ENCODE measurements at regions not wholly inside any gene's neighbourhood (a gene's known extent, or its start where the extent isn't known, plus 50 kb on each side); places are given as distances from the start of the nearest gene placed in this dataset.
"Not testable (repeated sequence)": the region's sequence is repeated elsewhere in the genome, so short reads cannot be mapped to it uniquely, and the experiment has no call there.

DNA sequence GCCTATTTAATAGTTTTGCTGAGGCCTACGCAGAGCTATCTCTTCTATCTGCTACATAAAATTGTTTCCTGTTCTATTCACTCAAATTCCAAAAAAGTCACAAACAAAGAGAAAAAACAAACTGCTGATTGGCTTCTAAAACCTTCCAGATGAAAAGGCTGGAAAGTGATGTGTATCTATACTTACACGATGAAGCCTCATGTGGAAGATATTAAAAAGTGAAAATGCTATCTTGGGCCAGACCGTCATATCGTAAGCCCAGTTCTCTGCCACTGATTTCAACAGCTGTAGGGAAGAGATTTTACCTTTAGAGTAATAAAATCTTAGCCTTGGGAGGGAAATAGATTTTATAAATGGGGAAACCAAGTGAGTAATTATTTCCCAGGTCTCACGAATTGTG is 394.8 kb downstream of the KIF20B start:
- no peak overlapping the region for H3K4me3 ChIP-seq (ENCODE audit: low read length)
- DNase-seq (ENCODE audit: low read depth) = no peak
- TF ChIP-seq, protein P1, sequence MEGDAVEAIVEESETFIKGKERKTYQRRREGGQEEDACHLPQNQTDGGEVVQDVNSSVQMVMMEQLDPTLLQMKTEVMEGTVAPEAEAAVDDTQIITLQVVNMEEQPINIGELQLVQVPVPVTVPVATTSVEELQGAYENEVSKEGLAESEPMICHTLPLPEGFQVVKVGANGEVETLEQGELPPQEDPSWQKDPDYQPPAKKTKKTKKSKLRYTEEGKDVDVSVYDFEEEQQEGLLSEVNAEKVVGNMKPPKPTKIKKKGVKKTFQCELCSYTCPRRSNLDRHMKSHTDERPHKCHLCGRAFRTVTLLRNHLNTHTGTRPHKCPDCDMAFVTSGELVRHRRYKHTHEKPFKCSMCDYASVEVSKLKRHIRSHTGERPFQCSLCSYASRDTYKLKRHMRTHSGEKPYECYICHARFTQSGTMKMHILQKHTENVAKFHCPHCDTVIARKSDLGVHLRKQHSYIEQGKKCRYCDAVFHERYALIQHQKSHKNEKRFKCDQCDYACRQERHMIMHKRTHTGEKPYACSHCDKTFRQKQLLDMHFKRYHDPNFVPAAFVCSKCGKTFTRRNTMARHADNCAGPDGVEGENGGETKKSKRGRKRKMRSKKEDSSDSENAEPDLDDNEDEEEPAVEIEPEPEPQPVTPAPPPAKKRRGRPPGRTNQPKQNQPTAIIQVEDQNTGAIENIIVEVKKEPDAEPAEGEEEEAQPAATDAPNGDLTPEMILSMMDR (conservative IDR thresholded peaks at IDR 0.05; ENCODE audit: low read length) = no peak

DNA sequence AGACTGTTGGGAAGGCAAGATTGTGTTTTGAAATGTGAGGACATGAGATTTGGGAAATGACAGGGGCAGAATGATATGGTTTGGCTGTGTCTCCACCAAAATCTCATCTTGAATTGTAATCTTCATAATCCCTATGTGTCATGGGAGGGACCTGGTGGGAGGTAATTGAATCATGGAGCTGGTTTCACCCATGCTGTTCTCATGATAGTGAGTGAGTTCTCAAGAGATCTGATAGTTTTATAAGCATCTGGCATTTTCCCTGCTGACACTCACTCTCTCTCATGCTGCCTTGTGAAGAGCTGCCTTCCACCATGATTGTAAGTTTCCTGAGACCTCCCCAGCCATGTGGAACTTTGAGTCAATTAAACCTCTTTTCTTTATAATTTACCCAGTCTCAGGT is 406.2 kb downstream of the KIF20B start:
- not testable (repeated sequence) for DNase-seq (ENCODE audit: low read depth); H3K4me3 ChIP-seq (ENCODE audit: low read length)

DNA sequence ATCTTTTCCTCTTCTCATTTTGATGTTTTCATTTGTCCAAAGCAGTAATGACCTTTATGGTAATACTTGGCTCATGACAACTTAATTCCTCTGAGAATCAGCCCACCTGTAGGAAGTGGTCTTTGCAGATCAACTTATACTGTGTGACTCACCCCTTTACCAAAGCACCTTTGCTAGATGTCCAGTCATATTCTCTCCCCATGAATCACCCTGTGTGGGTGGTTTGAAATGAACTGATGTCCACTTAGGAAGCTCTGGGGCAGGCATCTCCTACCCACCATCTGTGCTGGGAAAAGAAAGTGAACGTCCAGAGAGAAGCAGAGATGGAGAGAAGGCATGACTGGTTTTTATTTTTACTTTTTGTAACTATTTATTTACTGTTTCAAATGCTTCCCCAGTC is 410.3 kb downstream of the KIF20B start:
- DNase-seq (ENCODE audit: low read depth) = no peak
- no peak overlapping the region for H3K4me3 ChIP-seq (ENCODE audit: low read length)
- TF ChIP-seq, protein P1 (conservative IDR thresholded peaks at IDR 0.05; ENCODE audit: low read length) = no peak

DNA sequence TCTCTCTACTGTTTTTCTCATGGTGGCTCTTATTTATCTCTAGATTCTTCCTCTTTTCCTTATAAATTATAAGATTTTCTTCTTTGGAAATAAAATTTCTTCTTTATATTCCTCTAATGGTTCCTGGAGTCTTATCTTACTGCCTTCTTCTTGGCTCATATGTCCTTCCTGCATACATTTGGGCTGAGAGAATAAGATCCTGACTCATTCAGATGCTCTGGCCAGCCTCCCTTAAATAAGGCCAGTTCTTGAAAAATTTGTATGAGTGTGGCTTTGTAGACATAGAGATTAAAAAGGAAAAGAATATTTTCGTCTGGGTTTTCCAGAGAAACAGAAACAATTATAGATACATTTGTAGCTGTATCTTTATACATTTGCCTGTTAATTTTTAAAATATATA is 411.3 kb downstream of the KIF20B start:
- TF ChIP-seq, protein P1 (conservative IDR thresholded peaks at IDR 0.05; ENCODE audit: low read length) = no peak
- no peak overlapping the region for H3K4me3 ChIP-seq (ENCODE audit: low read length)
- no peak for DNase-seq (ENCODE audit: low read depth)

DNA sequence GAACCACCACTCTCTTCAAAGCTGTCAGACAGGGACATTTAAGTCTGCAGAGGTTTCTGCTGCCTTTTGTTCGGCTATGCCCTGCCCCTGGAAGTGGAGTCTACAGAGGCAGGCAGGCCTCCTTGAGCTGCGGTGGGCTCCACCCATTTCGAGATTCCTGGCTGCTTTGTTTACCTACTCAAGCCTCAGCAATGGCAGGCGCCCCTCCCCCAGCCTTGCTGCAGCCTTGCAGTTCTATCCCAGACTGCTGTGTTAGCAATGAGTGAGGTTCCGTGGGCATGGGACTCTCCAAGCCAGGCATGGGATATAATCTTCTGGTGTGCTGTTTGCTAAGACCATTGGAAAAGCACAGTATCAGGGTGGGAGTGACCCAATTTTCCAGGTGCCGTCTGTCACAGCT is 417.2 kb downstream of the KIF20B start:
- DNase-seq (ENCODE audit: low read depth); H3K4me3 ChIP-seq (ENCODE audit: low read length): not testable (repeated sequence)

DNA sequence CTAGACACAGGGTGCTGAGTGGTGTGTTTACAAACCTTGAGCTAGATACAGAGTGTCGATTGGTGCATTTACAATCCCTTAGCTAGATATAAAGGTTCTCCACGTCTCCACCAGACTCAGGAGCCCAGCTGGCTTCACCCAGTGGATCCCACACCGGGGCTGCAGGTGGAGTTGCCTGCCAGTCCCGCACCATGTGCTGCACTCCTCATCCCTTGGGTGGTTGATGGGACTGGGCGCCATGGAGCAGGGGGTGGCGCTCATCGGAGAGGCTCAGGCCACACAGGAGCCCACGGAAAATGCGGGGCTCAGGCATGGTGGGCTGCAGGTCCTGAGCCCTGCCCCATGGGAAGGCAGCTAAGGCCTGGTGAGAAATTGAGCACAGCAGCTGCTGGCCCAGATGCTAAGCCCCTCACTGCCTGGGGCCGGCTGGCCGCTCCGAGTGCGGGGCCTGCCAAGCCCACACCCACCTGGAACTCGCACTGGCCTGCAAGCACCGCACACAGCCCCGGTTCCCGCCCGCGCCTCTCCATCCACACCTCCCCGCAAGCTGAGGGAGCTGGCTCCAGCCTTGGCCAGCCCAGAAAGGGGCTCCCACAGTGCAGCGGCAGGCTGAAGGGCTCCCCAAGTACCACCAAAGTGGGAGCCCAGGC is 418.4 kb downstream of the KIF20B start:
- not testable (repeated sequence) for DNase-seq (ENCODE audit: low read depth); H3K4me3 ChIP-seq (ENCODE audit: low read length)

DNA sequence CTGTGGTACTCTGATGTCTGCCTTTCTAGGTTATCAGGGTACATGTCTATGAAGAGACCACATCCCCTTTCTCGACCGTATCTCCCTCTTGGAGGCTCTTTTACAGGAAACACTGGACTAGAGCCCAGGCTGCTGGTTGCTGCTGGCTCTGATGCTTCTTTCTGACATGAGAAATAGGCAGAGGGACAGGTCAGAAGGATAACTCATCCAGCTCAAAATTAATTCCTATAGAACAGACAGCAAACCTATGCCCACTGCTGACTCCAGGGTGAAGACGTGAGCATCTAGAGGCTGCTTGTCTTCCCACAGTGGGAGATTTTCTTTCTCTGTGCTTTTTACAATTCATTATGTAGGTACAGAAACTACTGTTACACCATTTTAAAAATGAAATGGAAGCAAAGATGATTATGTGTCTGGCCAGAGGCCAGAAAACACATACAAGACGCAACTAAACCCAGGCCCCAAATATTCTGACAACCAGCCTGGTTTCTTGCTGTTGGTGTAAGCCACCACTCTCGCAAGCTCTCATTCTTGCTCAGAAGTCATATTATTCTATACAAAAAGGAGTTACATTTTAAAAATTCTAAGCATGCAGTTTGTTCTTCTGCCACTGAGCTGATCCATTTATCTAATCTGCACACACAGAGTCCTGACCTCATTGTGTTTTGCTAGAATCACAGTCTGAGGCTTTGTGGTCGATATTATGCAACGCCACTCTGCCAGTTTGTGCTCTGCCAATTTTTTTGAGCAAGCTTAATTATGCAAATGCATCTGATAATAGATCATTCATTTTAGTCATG is 424.3 kb downstream of the KIF20B start:
- no peak overlapping the region for H3K4me3 ChIP-seq (ENCODE audit: low read length)
- TF ChIP-seq, protein P1 (conservative IDR thresholded peaks at IDR 0.05; ENCODE audit: low read length) = no peak
- DNase-seq (ENCODE audit: low read depth) = no peak

DNA sequence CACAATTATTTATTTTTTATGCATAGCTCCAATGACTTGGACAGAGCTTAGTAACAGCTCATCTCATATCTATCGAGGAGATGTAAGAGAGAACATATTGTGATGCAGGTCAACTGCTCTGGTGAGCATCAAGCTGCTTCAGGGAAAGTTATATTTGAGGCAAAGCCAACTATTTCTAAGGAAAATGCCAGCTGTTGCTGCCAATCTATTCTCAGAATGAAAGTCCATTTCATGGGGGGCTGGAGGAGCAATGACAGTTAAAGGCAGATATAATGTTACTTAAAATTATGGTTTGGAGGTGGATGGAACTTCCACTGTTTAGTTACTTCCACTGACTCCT is 424.8 kb downstream of the KIF20B start:
- TF ChIP-seq, protein P1 (conservative IDR thresholded peaks at IDR 0.05; ENCODE audit: low read length) = no peak

More for the DNA sequence above, 424.8 kb downstream of the KIF20B start:
- no peak for DNase-seq (ENCODE audit: low read depth)
- H3K4me3 ChIP-seq (ENCODE audit: low read length) = no peak overlapping the region
